T follicular helper cell (primary cell): ENCODE measurements at regions not wholly inside any gene's neighbourhood (a gene's known extent, or its start where the extent isn't known, plus 50 kb on each side); places are given as distances from the start of the nearest gene placed in this dataset.

Experiments
- DNase-seq: peaks from one replicate; pipeline ENCODE4 v3.0.0-alpha.2; 2020; ENCODE audit warnings: low read depth

DNA sequence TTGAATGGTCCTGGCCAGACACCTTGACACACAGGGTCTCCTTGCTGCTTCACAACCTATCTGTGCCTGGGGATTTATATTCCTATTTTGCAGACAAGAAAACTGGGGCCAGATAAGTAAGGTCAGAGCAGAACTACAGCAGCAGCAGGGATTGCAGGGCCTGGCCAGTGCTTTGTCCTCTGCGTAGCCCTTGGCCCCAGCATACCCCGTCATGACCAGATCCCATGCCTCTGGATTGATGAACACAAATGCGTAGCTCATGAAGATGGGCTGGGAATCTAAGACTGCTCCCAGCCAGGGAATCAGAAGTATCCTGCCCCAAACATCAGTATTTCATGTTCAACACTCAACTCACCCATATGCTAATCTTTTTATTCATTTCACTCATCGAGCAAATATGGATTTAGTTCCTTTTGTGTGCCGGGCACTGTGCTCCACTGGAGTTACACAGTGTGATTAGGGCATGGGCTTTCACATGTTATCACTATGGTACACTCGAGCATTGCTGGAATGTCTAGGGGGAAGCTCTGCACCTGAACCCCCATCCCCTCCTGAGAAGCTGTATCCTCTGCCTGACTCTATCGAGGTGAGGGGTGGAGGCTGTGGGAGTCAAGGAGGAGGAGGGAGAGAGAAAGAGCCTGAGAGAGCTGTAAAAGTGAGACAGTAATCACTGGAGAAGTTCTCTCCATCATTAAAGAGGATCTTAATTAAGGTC, 143.3 kb downstream of the CYP26B1 start:
- DNase-seq: no peak

DNA sequence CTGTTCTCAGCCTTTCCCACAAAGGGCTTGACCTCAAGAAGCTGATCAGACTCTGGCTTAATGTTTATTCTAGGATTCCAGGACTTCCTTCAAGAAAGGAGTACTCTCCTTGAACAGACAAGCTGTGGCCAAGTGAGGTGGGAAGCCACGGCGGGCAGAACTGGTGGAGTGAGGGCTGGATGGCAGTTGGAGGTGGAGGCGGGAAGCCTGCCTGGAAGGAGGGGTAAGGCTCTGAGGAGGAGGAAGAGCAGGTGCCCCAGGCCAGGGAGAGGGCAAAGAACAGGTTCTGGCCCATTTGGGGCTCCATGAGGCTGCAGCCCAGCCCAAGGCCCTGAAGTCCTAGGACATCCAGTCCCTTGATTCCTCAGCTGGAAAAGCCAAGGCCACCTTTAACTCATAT, 143.9 kb downstream of the CYP26B1 start:
- DNase-seq: no peak

DNA sequence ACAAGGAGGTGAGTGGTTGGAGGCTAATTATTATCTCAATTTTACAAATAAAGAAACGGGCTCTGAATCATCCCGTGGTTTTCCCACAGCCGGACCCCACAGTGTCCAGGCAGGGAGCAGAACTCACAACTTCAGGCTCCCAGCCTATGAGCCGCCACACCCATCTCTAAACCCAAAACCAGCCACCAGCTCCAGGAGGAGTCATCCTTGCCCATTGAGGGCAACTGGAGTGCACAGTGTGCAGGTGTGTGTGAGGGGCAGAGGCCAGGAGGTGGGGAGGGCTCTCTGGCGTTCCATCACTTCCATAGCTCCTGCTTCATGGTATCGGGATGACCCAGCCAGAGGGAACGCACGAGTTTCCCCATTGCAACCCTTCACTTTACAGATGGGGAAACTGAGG, 144.5 kb downstream of the CYP26B1 start:
- no peak for DNase-seq

DNA sequence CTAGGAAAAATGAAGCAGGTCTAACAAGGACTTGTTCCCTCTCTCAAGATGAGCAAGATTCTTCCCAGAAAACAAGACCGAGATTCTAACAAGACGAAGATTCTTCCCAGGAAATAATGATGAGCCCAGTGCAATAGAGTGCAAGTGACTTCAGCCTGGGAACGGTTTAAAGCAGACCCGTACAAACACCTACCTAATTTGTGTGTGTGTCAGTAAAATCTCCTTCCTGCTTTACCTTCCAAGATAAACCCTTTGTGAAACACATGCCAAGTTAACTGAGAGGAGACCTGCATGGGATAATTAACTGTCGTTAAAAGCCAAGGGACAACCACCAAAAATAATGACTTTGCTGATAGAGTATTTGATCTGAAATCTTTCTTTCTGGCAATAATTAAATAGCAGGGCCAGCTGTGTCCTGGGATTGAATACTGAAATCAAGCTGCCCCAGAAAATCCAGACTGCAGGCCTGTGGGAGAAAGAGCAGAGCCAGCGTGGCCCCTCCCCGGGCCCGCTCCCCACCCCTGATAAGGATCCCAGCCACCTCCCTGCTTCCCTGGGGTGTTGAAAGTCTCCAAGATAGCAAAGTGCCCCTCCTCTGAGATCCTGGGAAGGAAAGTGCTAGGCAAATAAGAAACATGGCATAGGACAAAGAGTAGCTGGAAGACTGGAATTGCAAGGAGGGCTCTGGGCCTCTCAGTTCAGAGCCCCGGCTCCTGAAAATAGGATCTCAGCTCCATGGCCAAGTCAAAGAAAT, 145.5 kb downstream of the CYP26B1 start:
- no peak for DNase-seq

DNA sequence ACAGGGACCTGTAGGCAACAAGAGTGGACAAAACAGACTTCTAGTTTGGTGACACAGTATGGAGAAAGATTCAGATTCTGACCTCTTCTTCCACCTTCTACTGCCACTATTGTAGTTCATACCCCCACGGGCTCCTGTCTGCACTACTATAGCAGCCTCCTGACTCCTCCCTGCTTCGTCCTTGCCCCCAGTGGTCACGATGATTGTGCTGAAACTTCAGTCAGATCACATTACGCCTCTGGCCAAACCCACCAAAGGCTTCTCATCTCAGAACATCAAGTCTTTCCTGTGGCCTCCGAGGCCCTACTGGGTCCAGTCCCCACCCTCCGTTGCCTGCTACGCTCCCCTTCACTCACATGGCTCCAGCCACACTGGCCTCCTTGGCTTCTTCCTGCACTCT, 147.6 kb downstream of the CYP26B1 start:
- no peak for DNase-seq

DNA sequence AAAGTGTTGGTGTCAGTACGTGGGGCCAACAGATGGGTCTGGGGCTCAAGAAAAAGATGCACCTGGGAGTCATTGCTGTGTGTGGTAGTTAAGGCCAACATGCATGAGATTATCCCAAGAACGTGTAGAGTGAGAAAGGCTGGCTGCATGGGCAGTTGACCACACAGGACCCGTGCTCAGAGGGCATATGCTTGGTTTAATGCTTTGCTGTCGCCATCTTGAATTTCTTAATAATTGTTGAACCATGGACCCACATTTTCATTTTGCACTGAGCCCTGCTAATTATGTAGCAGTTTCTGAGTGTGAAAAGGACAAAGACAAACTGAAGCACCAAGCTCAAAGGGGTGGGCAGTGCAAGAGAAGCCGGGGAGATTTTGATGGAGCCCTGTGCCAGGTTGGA, 148.1 kb downstream of the CYP26B1 start:
- no peak for DNase-seq

DNA sequence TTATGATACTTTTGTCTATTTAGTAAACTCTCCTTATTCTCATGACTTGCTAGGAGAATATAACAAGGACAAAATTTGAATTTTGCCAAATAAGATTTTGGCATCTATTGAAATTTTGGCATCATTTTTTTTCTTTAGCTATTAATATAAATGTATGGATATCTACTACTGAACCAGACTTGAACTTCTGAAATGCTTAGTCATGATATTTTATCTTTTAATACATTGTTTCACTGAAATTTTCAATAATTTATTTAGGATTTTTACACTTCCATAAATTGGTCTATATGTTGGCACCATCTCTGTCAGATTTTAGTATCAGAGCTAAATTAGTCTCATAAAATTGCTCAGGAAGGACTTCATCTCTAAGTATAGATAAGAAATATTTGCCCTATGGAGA, 149.8 kb downstream of the CYP26B1 start:
- no peak for DNase-seq

DNA sequence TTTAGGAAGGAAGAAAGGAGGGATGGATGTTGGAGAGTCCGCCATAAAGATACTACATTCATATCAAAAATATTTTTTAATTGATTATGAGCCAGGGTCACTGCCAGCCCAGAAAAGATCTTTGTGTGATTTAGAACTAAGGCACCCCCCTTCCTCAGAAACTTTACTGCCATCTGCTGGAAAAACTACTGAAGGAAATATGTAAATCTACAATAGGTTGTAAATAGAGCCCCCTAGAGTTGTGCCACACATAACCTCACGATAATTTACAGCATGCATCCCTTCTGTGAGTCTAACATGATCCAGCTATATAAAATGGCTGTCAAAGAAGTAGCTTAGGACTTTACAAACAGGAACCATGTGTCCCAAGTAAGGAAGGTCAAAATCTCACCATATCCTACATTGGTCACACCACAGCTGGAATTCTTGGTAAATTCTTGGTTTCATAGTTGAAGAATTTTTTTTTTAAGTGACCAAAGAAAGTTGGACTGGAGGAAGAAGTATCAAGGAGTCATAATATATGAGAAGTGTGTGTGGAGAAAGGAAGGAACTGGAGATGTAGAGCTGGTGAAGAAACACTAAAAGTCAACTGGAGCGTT, 152.5 kb downstream of the CYP26B1 start:
- no peak for DNase-seq

DNA sequence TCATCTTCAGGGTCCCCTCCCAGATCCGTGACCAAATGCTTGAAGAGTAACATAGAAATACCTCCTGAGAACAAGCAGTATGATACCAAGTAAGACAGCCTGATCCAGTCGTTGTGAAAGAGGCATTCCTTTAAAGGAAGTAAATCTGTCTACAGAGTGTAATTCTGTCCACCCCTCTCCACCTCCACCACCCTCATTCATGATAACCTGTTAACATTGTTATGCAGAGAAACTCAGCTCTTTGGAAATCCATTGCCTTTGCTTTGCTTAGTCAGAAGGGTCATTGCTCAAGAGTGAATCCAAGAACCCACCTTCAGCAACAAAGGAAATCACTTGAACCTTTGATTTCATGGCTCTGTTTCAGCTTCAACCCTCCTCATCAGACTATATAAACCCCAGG, 155.6 kb downstream of the CYP26B1 start:
- no peak for DNase-seq

DNA sequence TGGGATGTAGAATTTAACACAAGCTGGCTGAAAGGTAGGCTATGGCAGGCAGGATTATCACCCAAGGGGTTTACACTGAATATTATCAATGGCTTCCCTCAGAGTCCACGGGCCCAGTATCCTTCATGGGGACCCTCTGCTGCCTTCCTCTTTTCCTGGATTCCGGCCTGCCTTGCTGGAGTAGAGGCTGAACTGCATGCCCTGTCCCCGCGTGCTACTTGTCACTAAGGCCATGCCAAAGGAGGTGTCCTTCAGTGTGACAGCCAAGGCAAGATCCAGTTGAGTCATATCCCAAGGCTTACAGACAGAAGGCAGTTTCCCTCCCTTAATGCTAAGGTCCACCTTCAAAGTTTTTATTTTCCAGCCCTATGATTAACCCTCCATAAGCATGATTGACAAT, 156.3 kb downstream of the CYP26B1 start:
- DNase-seq: no peak

DNA sequence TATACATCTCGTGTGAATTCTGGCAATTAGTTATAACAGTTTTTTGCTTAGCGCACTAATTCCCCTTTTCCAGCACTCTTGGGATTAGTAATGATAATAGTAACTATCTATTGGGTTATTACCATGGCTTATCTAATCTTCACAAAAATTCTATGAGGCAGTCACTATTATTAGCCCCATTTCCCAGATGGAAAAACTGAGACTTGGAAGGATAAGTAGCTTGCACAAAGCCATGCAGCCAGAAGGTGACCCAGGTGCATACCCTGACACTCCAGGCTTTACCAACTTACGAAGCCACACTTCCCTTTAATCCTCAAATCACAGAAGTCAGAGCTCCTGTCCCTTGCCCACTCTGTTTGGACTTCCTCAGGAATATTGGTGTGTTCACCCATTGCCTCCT, 156.8 kb downstream of the CYP26B1 start:
- DNase-seq: no peak

DNA sequence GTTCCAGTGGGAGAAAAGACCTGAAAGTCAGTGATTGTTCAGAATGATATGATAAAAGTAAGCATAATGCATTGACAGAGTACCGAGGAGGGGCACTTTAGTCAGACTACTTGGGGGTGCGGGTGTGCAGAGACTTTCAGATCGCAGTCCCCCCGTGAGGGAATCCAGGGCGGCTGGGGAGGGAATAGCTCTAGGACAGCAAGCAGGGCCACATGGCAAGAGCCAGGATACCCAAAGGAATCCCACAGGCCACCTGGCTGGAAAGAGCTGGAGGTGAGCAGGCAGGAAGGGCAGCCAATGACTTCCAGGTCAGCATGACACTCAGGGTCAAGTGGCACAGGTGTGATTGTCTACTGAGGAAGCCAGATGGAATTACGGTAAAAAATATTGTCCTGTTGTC, 157.5 kb downstream of the CYP26B1 start:
- no peak for DNase-seq

DNA sequence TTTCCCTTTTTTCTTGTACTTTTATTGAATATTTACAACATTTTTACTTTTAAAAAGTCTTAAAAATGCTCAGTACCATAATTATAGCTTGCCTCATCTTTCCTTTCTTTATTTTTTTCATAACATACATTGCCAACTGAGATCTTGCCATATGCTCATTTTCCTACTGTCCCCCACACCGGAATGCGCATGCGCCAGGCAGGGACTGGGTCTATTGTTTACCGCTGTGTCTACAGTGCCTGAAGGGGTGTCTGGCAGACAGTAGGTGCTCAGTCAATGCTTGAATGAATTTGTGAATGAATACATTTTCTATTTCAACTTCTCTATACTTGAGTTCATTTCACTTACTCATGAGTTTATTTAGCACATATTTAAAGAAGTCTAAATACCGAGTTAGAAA, 158.0 kb downstream of the CYP26B1 start:
- no peak for DNase-seq

DNA sequence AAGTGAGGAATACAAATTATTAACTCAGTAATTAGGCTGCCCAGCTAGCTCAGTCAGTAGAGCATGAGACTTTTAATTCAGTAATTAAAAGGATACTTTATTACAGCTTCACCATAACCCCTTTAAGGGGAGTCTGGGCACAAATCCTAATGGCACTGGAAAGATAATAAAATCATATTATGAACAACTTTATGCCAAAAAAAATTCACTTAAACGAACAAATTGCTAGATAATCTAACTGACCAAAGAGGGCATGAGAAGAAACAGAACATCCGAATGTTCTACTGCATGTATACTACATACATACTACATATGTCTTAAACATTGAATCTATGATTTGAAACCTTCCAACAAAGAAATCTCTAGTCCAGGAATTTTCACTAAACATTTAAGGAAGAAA, 159.5 kb downstream of the CYP26B1 start:
- DNase-seq: no peak

DNA sequence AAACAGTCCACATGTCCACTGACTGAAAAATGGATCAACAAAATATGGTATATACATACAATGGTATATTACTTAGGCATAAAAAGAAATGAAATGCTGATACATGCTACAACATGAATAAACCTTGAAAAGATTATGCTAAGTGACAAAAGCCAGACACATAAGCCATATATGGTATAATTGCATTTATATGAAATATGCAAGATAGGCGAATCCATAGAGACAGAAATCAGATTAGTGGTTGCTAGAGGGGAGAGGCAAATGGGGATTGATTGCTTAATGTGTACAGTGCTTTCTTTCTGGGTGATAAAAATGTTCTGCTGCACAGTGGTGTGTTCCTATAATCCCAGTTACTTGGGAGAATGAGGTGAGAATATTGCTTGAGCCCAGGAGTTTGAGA, 171.0 kb downstream of the CYP26B1 start:
- DNase-seq: no peak

DNA sequence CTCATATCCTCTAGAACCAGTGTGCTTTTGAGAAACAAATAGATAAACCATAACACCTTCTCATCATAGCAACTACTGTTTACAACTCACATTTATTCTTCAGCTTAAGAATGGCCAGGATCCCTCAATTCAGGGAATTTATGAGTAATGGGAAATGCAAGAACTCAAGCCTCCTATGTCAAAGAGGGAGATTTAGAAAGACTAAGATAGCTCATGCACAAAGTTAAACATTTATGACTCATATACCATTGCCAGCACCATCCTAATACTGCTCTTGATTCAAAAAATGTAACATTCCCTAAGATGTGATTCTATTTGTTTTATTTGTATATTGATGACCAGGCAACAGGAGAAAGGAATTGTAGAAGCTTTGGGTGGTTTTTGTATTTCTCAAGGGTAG, 172.8 kb downstream of the CYP26B1 start:
- no peak for DNase-seq

DNA sequence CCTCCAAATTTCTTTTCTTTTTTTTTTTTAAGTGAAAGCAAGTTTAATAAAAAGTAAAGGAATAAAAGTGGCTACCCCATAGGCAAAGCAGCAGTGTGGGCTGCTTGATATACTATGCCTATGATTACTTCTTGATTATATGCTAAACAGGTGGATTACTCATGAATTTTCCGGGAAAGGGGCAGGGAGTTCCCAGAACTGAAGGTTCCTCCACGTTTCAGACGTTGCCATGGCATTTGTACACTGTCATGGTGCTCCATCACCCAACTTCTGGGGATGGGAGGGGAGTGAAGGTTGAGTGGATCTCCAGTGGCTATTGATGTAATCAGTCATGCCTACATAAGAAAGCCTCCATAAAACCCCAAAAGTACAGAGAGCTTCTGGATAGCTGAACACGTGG, 176.2 kb downstream of the CYP26B1 start:
- no peak for DNase-seq

DNA sequence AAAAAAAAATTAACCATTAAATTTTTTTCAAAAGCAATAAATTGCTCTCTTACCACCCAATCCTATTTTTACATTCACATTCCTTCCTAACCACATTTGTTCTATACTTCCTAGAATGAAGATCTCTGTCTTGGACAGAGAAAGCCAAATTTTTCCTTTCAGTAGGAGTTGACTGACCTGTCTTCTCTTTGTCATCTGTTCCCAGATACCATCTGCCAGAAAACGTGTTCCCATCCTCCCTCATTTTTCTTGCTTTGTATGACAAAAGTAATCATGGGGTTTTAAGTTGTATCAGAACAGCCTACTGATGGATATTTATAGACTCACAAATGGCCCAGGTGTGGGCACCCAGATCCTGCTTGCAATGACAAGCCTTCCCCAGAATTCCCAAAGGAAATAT, 182.1 kb downstream of the CYP26B1 start:
- DNase-seq: no peak

DNA sequence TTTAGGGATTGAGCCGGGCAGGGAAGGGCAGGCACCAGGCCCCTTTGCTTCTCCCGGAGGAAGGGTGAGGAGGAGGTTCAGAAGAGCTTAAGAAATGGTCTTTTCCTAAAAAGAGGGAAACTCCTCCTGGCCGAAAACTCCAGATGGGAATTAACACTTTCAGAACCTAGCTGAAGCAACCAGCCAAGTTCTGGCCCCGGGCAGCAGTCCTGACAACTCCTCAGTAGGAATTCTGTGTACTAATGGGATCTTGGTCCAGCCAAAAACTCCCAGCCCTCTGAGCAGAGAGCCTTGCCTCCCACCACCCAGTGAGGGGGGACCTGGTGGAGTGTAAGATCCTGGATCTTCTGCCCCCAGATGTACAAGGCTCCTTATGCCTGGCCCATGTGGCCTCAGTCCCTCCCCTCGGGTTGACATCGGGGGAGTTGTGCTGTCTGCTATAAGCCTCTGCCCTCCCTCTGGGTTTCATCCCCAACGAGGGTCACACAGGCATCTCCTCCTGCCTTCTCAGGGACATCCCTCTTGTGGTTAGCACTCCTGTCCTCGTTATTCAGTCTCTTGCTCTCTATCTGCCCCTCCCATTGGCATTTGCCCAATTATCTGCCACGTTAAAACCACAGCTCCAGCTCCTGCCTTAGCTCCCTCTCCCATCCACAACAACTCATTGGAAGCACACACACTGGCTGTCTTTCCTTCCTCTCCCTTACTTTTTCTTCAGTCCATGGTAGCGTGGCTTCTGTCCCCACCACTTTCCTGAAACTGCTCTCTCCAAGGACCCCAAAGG, 184.6 kb downstream of the CYP26B1 start:
- DNase-seq: no peak

DNA sequence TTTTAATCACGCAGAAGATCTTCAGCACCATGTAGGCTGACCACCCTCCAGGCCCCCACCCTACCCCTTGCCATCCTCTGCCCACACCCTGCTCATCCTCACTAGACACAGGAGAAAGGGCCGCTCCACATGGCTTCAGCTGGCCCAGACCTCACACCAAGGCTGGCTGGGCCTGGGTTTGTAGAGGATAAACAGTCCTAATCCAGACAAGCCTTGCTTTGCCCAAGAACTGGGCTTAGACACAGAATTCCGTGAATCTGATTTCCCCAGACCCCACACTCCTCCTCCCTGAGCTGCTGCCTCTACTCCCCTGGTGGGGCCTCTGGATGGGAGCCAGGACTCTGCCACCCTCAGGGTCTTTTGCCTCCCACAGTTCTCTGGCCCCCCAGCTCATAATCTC, 185.3 kb downstream of the CYP26B1 start:
- no peak for DNase-seq

DNA sequence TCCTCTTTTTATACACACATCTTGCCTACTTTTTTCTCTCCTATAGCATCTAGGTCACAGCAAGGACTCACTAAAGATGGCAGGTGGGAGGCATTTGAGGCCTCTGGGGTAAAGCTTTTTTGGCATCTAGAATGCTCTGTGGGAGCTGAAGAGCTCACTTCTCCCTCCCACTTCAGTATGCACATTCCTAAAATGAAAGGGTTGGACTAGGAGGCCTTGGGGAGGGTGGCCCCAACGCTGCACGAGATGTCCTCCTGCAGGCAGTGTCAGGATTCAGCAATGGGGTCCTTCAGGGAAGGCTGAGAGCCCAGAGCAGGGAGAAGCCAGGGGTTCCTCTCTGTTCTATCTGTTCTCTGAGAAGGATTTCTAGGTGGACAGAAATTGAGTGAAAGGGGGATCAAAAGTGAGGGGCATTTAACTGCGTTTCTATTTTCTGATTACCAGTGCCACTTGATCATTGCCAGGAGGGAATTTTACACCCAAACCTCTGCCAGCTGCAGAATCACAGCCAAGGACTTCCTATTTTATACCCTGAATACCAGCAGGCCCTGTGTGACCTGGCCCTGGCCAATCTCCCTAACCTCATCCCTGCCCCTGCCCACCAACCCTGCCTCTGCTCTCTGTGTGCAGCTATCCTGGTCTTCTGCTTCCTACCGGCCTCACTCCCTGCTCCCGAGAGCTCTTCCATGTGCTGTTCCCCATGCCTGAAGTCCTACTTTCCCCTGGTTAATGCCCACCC, 186.2 kb downstream of the CYP26B1 start:
- no peak for DNase-seq

DNA sequence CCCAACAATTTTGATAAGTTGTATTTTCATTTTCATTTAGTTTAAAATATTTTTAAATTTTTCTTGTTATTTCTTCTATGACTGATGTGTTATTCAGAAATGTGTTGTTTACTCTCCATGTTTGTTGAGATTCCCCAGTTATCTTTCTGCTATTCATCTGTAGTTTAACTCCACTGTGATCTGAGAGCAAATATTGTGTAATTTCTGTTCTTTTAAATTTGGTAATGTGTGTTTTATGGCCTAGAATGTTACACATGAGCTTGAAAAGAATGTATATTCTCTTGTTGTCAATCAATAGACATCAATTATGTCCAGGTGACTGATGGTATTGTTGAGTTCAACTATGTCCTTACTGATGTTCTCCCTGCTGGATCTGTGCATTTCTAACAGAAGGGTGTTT, 188.2 kb downstream of the CYP26B1 start:
- no peak for DNase-seq
